Upper lobe of left lung (tissue), 4 donors: ENCODE measurements at regions not wholly inside any gene's neighbourhood (a gene's known extent, or its start where the extent isn't known, plus 50 kb on each side); places are given as distances from the start of the nearest gene placed in this dataset.

ENCODE experiments used
- EP300 ChIP-seq, 4 donors: sonication (generic); formaldehyde crosslinking; IDR thresholded peaks; one replicate each; pipeline ENCODE4 v1.5.1; 2017; ENCODE audit warnings: antibody characterized with exemption in 4 of 4, control low read depth in 2 of 4
- TF ChIP-seq, protein P1 (sequence below), 6 experiments: fragments of 450-650 bp in 4 of 6; fragments of 200-600 bp in 2 of 6; sonication (generic) in 2 of 6; IDR thresholded peaks; one replicate each; pipeline ENCODE4 v1.5.1; 2016 to 2019; ENCODE audit warnings: antibody characterized with exemption in 6 of 6

DNA sequence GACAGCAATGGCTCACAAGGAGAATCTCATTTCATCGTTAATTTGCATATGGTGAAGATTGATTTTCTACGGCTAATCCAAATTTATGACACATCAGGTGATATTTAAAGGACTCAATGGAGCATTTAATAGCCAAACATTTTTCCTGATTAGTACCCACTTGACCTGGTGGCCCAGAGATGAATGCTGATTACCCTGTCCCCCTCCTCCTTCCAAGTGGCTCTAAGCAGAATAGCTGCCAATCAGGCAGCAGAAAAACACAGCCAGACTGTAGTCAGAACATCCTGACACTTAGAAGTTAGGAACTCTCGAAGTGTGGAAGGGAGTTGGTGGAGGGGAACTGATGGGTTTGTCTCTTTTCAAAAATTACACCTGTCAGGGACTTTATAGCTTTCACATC is 302.5 kb downstream of the ZNF621 start:
- TF ChIP-seq, protein P1, sequence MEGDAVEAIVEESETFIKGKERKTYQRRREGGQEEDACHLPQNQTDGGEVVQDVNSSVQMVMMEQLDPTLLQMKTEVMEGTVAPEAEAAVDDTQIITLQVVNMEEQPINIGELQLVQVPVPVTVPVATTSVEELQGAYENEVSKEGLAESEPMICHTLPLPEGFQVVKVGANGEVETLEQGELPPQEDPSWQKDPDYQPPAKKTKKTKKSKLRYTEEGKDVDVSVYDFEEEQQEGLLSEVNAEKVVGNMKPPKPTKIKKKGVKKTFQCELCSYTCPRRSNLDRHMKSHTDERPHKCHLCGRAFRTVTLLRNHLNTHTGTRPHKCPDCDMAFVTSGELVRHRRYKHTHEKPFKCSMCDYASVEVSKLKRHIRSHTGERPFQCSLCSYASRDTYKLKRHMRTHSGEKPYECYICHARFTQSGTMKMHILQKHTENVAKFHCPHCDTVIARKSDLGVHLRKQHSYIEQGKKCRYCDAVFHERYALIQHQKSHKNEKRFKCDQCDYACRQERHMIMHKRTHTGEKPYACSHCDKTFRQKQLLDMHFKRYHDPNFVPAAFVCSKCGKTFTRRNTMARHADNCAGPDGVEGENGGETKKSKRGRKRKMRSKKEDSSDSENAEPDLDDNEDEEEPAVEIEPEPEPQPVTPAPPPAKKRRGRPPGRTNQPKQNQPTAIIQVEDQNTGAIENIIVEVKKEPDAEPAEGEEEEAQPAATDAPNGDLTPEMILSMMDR (IDR thresholded peaks at IDR 0.05), result no peak
- TF ChIP-seq EP300 (IDR thresholded peaks at IDR 0.05), result no peak
